H1 (cell line): ENCODE measurements at regions not wholly inside any gene's neighbourhood (a gene's known extent, or its start where the extent isn't known, plus 50 kb on each side); places are given as distances from the start of the nearest gene placed in this dataset.

Source experiments
- CHD7 ChIP-seq: fragments of 300-600 bp; sonication (generic); IDR thresholded peaks from 2 replicates; pipeline ENCODE4 v1.7.1; 2012; ENCODE audit warnings: low read length, moderate library complexity, mild to moderate bottlenecking, inconsistent platforms; ENCODE audit not compliant: insufficient replicate concordance

- TF ChIP-seq CHD7 = no peak
Observed at GRCh38 chr14:43855556-43855955, 651.5 kb downstream of the FSCB start (continued).
